GM13977 (cell line): ENCODE measurements at regions not wholly inside any gene's neighbourhood (a gene's known extent, or its start where the extent isn't known, plus 50 kb on each side); places are given as distances from the start of the nearest gene placed in this dataset.

Experiments used
- DNase-seq: peaks from one replicate; pipeline ENCODE4 v3.0.0; 2012; ENCODE audit warnings: low spot score
- CTCF ChIP-seq: IDR thresholded peaks from 2 replicates; pipeline ENCODE4 v1.5.1; 2012; ENCODE audit warnings: mild to moderate bottlenecking, control low read depth; ENCODE audit not compliant: insufficient read depth; ENCODE audit errors: extremely low read depth, missing control alignments
- in situ Hi-C: fragments of 300-500 bp; cut with MboI; formaldehyde crosslinking; loops from one replicate; pipeline ENCODE4 v1.12.0; 2022; ENCODE audit warnings: low sequenced_read_pairs, low pct_unique_long_range_greater_than_20kb, mixed read lengths, inconsistent platforms; ENCODE audit not compliant: unreplicated experiment

- TF ChIP-seq CTCF: no peak
- DNase-seq: no peak
- in situ Hi-C loops: no loop called here
Measured at GRCh38 chr9:12882430-12882829, 107.6 kb downstream of the LURAP1L start.

GRCh38 chr9:12884736-12885395 lies 110.0 kb downstream of the LURAP1L start:
- in situ Hi-C loops: no loop called here
- no peak for TF ChIP-seq CTCF
- DNase-seq: no peak

GRCh38 chr9:12889402-12890106 lies 114.7 kb downstream of the LURAP1L start:
- in situ Hi-C loops: no loop called here
- TF ChIP-seq CTCF: no peak
- DNase-seq: no peak

- no peak for TF ChIP-seq CTCF
- in situ Hi-C loops: no loop called here
Measured at GRCh38 chr9:12891588-12891987, 116.8 kb downstream of the LURAP1L start.

GRCh38 chr9:12903316-12903715 lies 128.5 kb downstream of the LURAP1L start:
- DNase-seq: no peak
- in situ Hi-C loops: no loop called here
- TF ChIP-seq CTCF: no peak

More at GRCh38 chr9:12891588-12891987, 116.8 kb downstream of the LURAP1L start:
- DNase-seq: no peak

- no peak for DNase-seq
- in situ Hi-C loops: no loop called here
- TF ChIP-seq CTCF: no peak
Measured at GRCh38 chr9:12904261-12905000, 129.6 kb downstream of the LURAP1L start.
